H1 (cell line): ENCODE measurements at regions not wholly inside any gene's neighbourhood (a gene's known extent, or its start where the extent isn't known, plus 50 kb on each side); places are given as distances from the start of the nearest gene placed in this dataset.

Experiments
- BCL11A ChIP-seq, 2 experiments: IDR thresholded peaks; one replicate each; pipeline ENCODE4 v1.6.1; 2011; ENCODE audit warnings: low read depth in 2 of 2, low read length in 2 of 2, mild to moderate bottlenecking in 2 of 2
- CEBPB ChIP-seq: IDR thresholded peaks from 2 replicates; pipeline ENCODE4 v1.6.1; 2012; ENCODE audit warnings: low read depth, low read length
- CTBP2 ChIP-seq: IDR thresholded peaks from 2 replicates; pipeline ENCODE4 v1.7.0; 2011; ENCODE audit warnings: borderline replicate concordance, mild to moderate bottlenecking, moderate library complexity, mixed read lengths, low read length; ENCODE audit not compliant: insufficient read depth, insufficient read length
- CTCF ChIP-seq, 3 experiments: IDR thresholded peaks; 1 replicate in 2 of 3; 2 replicates in 1 of 3; pipeline versions ENCODE4 v1.5.1 to v1.6.1; 2011; ENCODE audit warnings: low read length in 3 of 3, mild to moderate bottlenecking in 3 of 3, inconsistent platforms in 2 of 3, low read depth in 1 of 3, moderate library complexity in 1 of 3; ENCODE audit not compliant: insufficient read depth in 1 of 3; ENCODE audit errors: control extremely low read depth in 1 of 3
- EZH2 ChIP-seq: fragments of 200-600 bp; sonication (generic); IDR thresholded peaks from 2 replicates; pipeline ENCODE4 v1.7.1; 2012; ENCODE audit warnings: low read depth, mild to moderate bottlenecking, moderate library complexity, low read length, inconsistent platforms; ENCODE audit not compliant: severe bottlenecking
- FOSL1 ChIP-seq: IDR thresholded peaks from 2 replicates; pipeline ENCODE4 v1.6.1; 2011; ENCODE audit warnings: mild to moderate bottlenecking, low read depth, low read length, moderate library complexity; ENCODE audit not compliant: insufficient read depth
- POLR2AphosphoS5 ChIP-seq: IDR thresholded peaks from 2 replicates; pipeline ENCODE4 v1.6.1; 2011; ENCODE audit warnings: low read depth, low read length
- USF2 ChIP-seq: IDR thresholded peaks from 2 replicates; pipeline ENCODE4 v1.6.1; 2011; ENCODE audit warnings: low read length, improper control_type of control experiment

DNA sequence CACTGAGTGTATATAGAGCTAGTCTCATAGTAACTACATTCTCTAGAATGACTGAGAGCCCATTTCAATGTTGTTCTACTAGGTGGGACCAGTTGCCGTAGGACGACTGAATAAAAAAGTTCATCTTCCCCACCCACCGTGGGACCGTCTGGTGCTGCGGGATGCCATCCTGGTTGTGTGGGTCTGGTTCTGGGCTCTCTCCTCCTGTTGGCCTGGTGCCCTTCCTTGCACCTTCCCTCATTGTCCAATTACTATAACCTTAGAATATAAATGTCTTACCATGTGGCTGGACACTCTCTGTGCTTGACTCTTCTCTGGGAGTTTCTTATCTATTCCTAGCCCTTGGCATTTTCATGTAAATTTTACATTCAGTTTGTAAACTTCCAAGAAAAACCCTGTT, 344.4 kb downstream of the TCERG1L start:
- no peak for TF ChIP-seq USF2
- no peak for TF ChIP-seq CEBPB
- TF ChIP-seq CTCF (IDR thresholded peaks at IDR 0.05; ENCODE audit: control extremely low read depth in 1 of 3, insufficient read depth in 1 of 3, low read depth in 1 of 3, low read length in 3 of 3) = no peak
- no peak for TF ChIP-seq FOSL1
- no peak for TF ChIP-seq POLR2AphosphoS5
- no peak for TF ChIP-seq BCL11A (IDR thresholded peaks at IDR 0.05; ENCODE audit: low read depth in 2 of 2, low read length in 2 of 2)
- no peak for TF ChIP-seq CTBP2
- no peak for TF ChIP-seq EZH2
